ENCODE measurements at regions not wholly inside any gene's neighbourhood (a gene's known extent, or its start where the extent isn't known, plus 50 kb on each side); places are given as distances from the start of the nearest gene placed in this dataset.

DNA sequence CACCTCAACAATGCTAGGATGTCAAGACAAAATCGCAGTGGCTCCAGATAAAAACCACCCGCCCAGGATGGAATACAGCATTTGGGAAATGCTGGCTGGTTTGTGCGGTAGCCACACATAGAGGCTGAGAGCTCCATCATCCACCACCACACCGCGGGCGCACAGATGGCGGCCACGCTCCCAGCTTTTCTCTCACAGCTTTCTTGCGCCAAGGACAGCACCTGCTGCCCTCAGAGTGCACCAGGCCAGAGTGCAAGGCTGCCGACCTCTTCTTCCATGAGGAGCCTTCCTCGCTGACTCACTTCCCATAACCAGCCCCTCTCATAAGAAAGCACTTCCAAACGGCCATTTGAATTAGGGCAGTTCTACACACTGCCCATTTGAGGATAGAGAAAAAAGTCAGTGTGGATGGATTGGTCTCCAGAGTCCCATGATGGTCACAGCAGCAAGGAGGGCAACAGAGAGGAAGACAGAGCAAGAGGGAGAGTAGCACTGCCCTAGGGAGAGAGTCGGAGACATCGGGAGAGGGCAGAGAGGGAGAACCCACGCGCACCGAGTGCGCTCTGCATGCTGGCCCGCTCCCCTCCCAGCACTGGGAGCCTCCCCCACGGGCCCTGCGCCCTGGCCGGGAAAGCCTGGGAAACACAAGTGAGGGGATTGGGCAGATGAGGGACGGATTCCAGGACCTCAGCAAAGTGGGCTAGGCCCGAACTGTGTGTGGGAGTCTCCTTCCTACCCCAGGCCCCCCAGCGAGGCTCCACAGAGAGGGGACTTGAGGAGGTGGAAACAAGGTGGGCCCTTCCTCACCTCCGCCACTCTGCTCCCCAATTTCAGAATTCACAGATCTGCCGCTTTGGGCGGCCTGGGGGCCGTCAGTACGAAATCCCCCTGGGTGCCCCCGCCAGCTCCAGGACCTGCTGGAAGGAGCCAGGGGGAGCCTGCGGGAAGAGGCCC is 156.9 kb downstream of the USP12 start:
- ATAC-seq (ENCODE audit: low FRiP score): no peak
- no peak for DNase-seq
- Histone ChIP-seq H3K9me3 (ENCODE audit: control insufficient read depth, low read length) (no peaks in the 10 kb centered on the region), H3K27ac (ENCODE audit: low read depth in 1 of 2, low read length in 2 of 2) (no peak overlapping the region), H3K27me3 (ENCODE audit: control insufficient read depth in 1 of 2, insufficient read depth in 2 of 2, low read length in 1 of 2) (no peaks in the 10 kb centered on the region), H3K36me3 (ENCODE audit: control insufficient read depth in 1 of 2, insufficient read depth in 2 of 2, low read length in 1 of 2) (no peaks in the 10 kb centered on the region), H3K4me1 (ENCODE audit: control insufficient read depth in 1 of 2, insufficient read depth in 2 of 2, low read length in 2 of 2) (no peaks in the 10 kb centered on the region), H3K4me3 (ENCODE audit: low read length in 2 of 2) (no peak overlapping the region)
- intact Hi-C loops (cut with DNase I): no loop called here
- 85 to 86% methylated on average over 32 of the region's 32 CpGs for WGBS, 2 donors

DNA sequence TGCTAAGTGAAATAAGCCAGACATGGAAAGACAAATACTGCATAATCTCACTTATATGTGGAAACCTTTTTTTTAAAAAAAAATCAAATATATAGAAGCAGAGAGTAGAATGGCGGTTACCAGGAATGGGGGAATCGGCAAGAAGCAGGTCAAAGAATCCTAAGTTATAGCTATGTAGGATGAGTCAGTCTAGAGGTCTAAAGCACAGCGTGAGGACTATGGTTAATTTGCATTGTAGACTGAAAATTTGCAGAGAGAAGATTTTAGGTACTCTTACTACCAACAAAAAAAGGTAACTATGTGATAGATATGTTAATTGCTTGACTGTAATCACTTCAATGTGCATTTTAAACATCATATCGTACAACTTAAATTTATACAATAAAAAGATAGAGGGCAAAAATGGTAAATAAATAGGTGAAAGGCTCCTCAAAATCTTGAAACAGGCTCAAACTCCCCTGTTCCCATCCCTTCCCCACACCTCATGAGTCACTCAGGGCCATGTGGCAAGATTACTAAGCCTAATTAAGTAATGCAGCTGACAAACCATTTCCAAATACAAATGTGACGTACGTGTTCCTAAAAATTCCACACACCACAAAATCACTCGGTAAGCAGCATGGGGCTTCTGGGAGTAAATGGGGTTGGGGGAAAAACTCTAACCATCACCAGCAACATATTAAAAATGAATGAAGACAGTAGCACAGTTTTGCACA is 159.0 kb downstream of the USP12 start:
- H3K9me3 ChIP-seq (ENCODE audit: control insufficient read depth, low read length): no peaks in the 10 kb centered on the region
- ATAC-seq (ENCODE audit: low FRiP score) (no peak), DNase-seq (no peak)
- no peak overlapping the region for H3K27ac ChIP-seq (ENCODE audit: low read depth in 1 of 2, low read length in 2 of 2)
- no peaks in the 10 kb centered on the region for H3K27me3 ChIP-seq (ENCODE audit: control insufficient read depth in 1 of 2, insufficient read depth in 2 of 2, low read length in 1 of 2)
- no peaks in the 10 kb centered on the region for H3K4me1 ChIP-seq (ENCODE audit: control insufficient read depth in 1 of 2, insufficient read depth in 2 of 2, low read length in 2 of 2)
- no peak overlapping the region for H3K4me3 ChIP-seq (ENCODE audit: low read length in 2 of 2)
- WGBS, 2 donors: 76 to 77% methylated on average over 7 of the region's 7 CpGs
- no peaks in the 10 kb centered on the region for H3K36me3 ChIP-seq (ENCODE audit: control insufficient read depth in 1 of 2, insufficient read depth in 2 of 2, low read length in 1 of 2)
- intact Hi-C loops (cut with DNase I): no loop called here

DNA sequence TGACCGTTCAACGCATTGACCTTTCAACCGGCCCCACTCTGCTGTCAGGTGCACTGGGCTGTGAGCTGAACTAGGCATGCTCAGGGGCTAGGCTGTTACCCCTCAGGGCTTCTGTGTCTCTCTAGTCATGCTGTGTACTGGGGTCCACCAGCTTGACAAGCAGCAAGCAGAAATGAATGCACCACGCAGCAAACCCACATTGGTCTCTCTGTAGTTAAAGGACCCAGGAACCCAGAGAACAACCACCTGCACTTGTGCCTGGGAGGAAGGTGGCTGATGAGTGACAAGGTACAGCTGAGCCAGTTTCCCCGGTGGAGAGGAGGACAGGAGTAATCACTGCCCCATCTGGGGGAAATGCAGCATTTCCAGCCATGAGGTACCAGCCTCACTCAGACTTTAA is 159.9 kb downstream of the USP12 start:
- H3K27ac ChIP-seq (ENCODE audit: low read depth in 1 of 2, low read length in 2 of 2): no peak overlapping the region

DNA sequence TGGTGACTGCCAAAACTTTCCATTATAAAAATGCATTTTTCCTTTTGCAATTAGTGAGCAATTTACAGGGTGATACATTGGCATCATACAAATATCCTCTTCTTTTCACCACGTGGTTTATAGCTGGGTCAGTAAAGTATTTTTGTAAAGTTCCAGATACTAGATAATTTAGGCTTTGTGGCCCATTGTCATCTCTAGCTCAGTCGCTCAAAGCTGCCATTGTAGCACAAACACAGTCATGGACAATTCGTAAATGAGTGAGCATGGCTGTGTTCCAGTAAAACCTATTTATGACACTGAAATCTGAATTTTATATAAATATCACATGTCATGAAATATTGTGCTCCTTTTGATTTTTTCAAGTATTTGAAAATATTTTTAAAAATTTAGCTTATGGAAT is 162.9 kb downstream of the USP12 start:
- intact Hi-C loops (cut with DNase I): no loop called here
- no peak overlapping the region for H3K4me3 ChIP-seq (ENCODE audit: low read length in 2 of 2)
- ATAC-seq (ENCODE audit: low FRiP score) (no peak), DNase-seq (no peak)
- H3K27ac ChIP-seq (ENCODE audit: low read depth in 1 of 2, low read length in 2 of 2): no peak overlapping the region
- H3K27me3 ChIP-seq (ENCODE audit: control insufficient read depth in 1 of 2, insufficient read depth in 2 of 2, low read length in 1 of 2): no peaks in the 10 kb centered on the region
- no peaks in the 10 kb centered on the region for H3K9me3 ChIP-seq (ENCODE audit: control insufficient read depth, low read length)
- H3K36me3 ChIP-seq (ENCODE audit: control insufficient read depth in 1 of 2, insufficient read depth in 2 of 2, low read length in 1 of 2): no peaks in the 10 kb centered on the region
- H3K4me1 ChIP-seq (ENCODE audit: control insufficient read depth in 1 of 2, insufficient read depth in 2 of 2, low read length in 2 of 2): no peaks in the 10 kb centered on the region
- 52 to 69% methylated on average over 3 of the region's 3 CpGs for WGBS, 2 donors

More for the DNA sequence above, 159.9 kb downstream of the USP12 start:
- DNase-seq (no peak), ATAC-seq (ENCODE audit: low FRiP score) (no peak)
- Histone ChIP-seq H3K4me1 (ENCODE audit: control insufficient read depth in 1 of 2, insufficient read depth in 2 of 2, low read length in 2 of 2) (no peaks in the 10 kb centered on the region), H3K27me3 (ENCODE audit: control insufficient read depth in 1 of 2, insufficient read depth in 2 of 2, low read length in 1 of 2) (no peaks in the 10 kb centered on the region), H3K4me3 (ENCODE audit: low read length in 2 of 2) (no peak overlapping the region), H3K36me3 (ENCODE audit: control insufficient read depth in 1 of 2, insufficient read depth in 2 of 2, low read length in 1 of 2) (no peaks in the 10 kb centered on the region), H3K9me3 (ENCODE audit: control insufficient read depth, low read length) (no peaks in the 10 kb centered on the region)
- intact Hi-C loops (cut with DNase I): no loop called here
- 76 to 84% methylated on average over 5 of the region's 5 CpGs for WGBS, 2 donors

GRCh38 chr13:27007166-27007565 is 164.4 kb downstream of the USP12 start:
- no peaks in the 10 kb centered on the region for H3K27me3 ChIP-seq (ENCODE audit: control insufficient read depth in 1 of 2, insufficient read depth in 2 of 2, low read length in 1 of 2)
- ATAC-seq (ENCODE audit: low FRiP score) (no peak), DNase-seq (no peak)
- H3K36me3 ChIP-seq (ENCODE audit: control insufficient read depth in 1 of 2, insufficient read depth in 2 of 2, low read length in 1 of 2): no peaks in the 10 kb centered on the region
- no peak overlapping the region for H3K27ac ChIP-seq (ENCODE audit: low read depth in 1 of 2, low read length in 2 of 2)
- H3K9me3 ChIP-seq (ENCODE audit: control insufficient read depth, low read length): no peaks in the 10 kb centered on the region
- H3K4me3 ChIP-seq (ENCODE audit: low read length in 2 of 2): peak overlapping the region in 1 of 2 donors; percentile 72
- intact Hi-C loops (cut with DNase I): no loop called here
- no peaks in the 10 kb centered on the region for H3K4me1 ChIP-seq (ENCODE audit: control insufficient read depth in 1 of 2, insufficient read depth in 2 of 2, low read length in 2 of 2)
- WGBS, 2 donors: 15 to 18% methylated on average over 12 of the region's 12 CpGs

DNA sequence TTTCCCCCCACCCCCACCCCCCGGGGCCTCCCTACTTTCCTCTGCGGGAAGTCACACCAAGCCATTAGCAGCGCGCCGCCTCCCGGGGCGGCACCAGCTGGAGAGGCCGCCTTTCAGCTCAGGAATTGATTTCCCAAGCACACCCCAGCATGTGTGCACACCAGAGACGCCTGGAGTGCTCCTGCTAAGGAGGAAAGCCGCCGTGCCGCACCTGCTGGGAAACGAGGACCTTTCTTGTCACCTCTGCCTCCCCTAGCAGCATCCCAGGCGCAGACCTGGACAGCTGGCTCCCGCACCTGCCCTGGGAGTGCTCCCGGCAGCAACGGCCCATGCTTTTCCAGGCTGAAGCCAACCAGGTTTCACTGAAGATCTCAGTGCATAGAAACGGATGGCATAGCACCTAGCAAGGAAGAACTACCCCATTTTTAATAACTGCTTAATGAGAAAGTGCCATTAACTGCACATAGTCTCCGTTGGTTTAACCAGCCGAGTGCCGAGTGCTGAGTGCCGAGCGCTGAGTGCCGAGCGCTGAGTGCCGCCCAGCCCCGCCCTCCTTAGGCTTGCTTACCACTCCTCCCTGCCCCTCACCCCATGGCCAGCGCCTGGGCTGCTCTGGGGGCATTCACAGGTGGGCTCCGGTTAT is 165.0 kb downstream of the USP12 start:
- H3K4me1 ChIP-seq (ENCODE audit: control insufficient read depth in 1 of 2, insufficient read depth in 2 of 2, low read length in 2 of 2): no peaks in the 10 kb centered on the region
- no peaks in the 10 kb centered on the region for H3K27me3 ChIP-seq (ENCODE audit: control insufficient read depth in 1 of 2, insufficient read depth in 2 of 2, low read length in 1 of 2)
- H3K27ac ChIP-seq (ENCODE audit: low read depth in 1 of 2, low read length in 2 of 2): no peak overlapping the region
- H3K9me3 ChIP-seq (ENCODE audit: control insufficient read depth, low read length): no peaks in the 10 kb centered on the region
- 0 to 2% methylated on average over 28 to 29 of the region's 29 CpGs for WGBS, 2 donors
- peak overlapping the region; percentile 46 to 72 for H3K4me3 ChIP-seq (ENCODE audit: low read length in 2 of 2)
- no peaks in the 10 kb centered on the region for H3K36me3 ChIP-seq (ENCODE audit: control insufficient read depth in 1 of 2, insufficient read depth in 2 of 2, low read length in 1 of 2)
- intact Hi-C loops (cut with DNase I): no loop called here
- no peak for DNase-seq
- peak; percentile 54 for ATAC-seq (ENCODE audit: low FRiP score)

- H3K36me3 ChIP-seq (ENCODE audit: control insufficient read depth in 1 of 2, insufficient read depth in 2 of 2, low read length in 1 of 2): no peaks in the 10 kb centered on the region
- intact Hi-C loops (cut with DNase I): no loop called here
- H3K9me3 ChIP-seq (ENCODE audit: control insufficient read depth, low read length): no peaks in the 10 kb centered on the region
- peak overlapping the region in 1 of 2 donors; percentile 46 for H3K4me3 ChIP-seq (ENCODE audit: low read length in 2 of 2)
- no peak for ATAC-seq (ENCODE audit: low FRiP score)
- 76 to 87% methylated on average over 8 of the region's 8 CpGs for WGBS, 2 donors
- no peaks in the 10 kb centered on the region for H3K27me3 ChIP-seq (ENCODE audit: control insufficient read depth in 1 of 2, insufficient read depth in 2 of 2, low read length in 1 of 2)
- H3K27ac ChIP-seq (ENCODE audit: low read depth in 1 of 2, low read length in 2 of 2): no peak overlapping the region
- H3K4me1 ChIP-seq (ENCODE audit: control insufficient read depth in 1 of 2, insufficient read depth in 2 of 2, low read length in 2 of 2): no peaks in the 10 kb centered on the region
- DNase-seq: no peak
Observed at GRCh38 chr13:27005976-27006518, 165.6 kb downstream of the USP12 start.

DNA sequence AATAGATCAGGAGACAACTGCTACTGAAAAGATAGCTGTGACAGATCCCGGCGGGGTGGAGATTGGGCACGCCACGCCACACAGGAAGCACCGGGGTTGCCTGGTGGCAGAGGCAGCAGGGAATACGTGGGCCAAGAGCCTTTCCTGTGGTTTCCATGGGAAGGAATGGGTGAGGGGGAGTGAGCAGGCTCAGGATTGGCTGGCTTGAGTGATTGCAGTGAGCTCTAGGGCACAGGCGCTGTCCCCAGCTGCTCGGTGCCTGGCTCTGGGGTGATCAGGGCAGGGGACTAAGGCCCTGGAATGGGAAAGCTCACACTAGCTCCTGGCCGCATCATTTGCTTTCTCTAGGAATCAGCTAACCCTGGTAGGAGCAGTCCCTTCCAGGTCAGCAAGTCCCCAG is 166.1 kb downstream of the USP12 start:
- 57 to 61% methylated on average over 9 of the region's 9 CpGs for WGBS, 2 donors
- no peaks in the 10 kb centered on the region for H3K4me1 ChIP-seq (ENCODE audit: control insufficient read depth in 1 of 2, insufficient read depth in 2 of 2, low read length in 2 of 2)
- H3K4me3 ChIP-seq (ENCODE audit: low read length in 2 of 2): no peak overlapping the region
- ATAC-seq (ENCODE audit: low FRiP score): no peak
- DNase-seq: no peak
- no peaks in the 10 kb centered on the region for H3K36me3 ChIP-seq (ENCODE audit: control insufficient read depth in 1 of 2, insufficient read depth in 2 of 2, low read length in 1 of 2)
- H3K27me3 ChIP-seq (ENCODE audit: control insufficient read depth in 1 of 2, insufficient read depth in 2 of 2, low read length in 1 of 2): no peaks in the 10 kb centered on the region
- intact Hi-C loops (cut with DNase I): no loop called here
- no peaks in the 10 kb centered on the region for H3K9me3 ChIP-seq (ENCODE audit: control insufficient read depth, low read length)
- no peak overlapping the region for H3K27ac ChIP-seq (ENCODE audit: low read depth in 1 of 2, low read length in 2 of 2)

Measured in aorta (tissue), 5 donors.